ENCODE measurements at regions not wholly inside any gene's neighbourhood (a gene's known extent, or its start where the extent isn't known, plus 50 kb on each side); places are given as distances from the start of the nearest gene placed in this dataset.
"Not testable (repeated sequence)": the region's sequence is repeated elsewhere in the genome, so short reads cannot be mapped to it uniquely, and the experiment has no call there.

- DNase-seq = not testable (repeated sequence)
Measured at GRCh38 chr4:22630161-22630975, 62.4 kb upstream of the GBA3 start.

- not testable (repeated sequence) for DNase-seq
Measured at GRCh38 chr4:22631167-22631566, 61.6 kb upstream of the GBA3 start.

GRCh38 chr4:22634541-22635181 is 58.1 kb upstream of the GBA3 start:
- no peak for DNase-seq

- DNase-seq = not testable (repeated sequence)
Measured at GRCh38 chr4:22635182-22635549, 57.6 kb upstream of the GBA3 start.

GRCh38 chr4:22635692-22636091 is 57.0 kb upstream of the GBA3 start:
- no peak for DNase-seq

- DNase-seq = no peak
Measured at GRCh38 chr4:22637306-22637705, 55.4 kb upstream of the GBA3 start.
